GM18873 (cell line): ENCODE measurements at regions not wholly inside any gene's neighbourhood (a gene's known extent, or its start where the extent isn't known, plus 50 kb on each side); places are given as distances from the start of the nearest gene placed in this dataset.

Source experiments
- ATAC-seq: cut with Tn5 transposase; IDR thresholded peaks from one replicate; pipeline ENCODE4 v1.9.1; 2021; ENCODE audit warnings: mild to moderate bottlenecking, moderate library complexity, moderate number of reproducible peaks; ENCODE audit not compliant: unreplicated experiment, low FRiP score

GRCh38 chr6:151753581-151753980 is 53.9 kb upstream of the ESR1 start:
- ATAC-seq = no peak

GRCh38 chr6:151757506-151757955 is 50.0 kb upstream of the ESR1 start:
- peak; percentile 97 for ATAC-seq
